ENCODE measurements at regions not wholly inside any gene's neighbourhood (a gene's known extent, or its start where the extent isn't known, plus 50 kb on each side); places are given as distances from the start of the nearest gene placed in this dataset.

DNA sequence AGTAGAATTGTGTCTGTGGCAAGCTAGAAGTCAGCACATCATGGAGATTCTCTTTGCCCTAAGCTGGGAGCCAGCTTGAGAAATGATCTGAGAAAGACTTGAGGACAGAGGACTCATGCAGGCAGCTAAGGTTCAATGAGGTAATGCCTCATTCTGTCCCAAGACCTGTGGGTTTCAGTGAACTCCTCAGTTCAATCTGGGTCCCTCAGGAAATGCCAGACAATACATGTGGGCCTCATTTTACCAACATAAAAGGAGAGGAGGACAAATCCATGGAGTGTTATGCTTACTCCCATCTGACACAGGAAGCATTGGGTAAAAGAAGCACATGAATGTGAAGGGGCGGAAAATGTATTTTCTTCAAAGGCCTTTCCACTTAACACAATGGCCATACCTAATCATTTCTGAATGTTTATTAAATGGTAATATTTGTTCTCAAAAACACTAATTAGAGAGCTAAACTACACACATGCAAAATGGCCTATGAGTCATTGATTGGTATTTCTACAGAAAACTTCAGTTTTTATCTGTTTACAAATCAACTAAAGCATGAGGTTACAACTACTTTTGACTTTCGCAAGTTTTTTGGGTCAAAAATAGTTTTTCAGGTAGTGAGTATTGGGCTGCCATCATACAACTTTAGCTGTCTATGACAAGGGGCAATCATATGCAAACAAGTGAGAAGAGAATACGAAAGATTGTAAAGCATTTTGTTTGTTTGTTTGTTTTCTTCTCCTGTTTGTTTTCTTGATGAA is 205.3 kb downstream of the CHRM2 start:
- TF ChIP-seq, protein P1, sequence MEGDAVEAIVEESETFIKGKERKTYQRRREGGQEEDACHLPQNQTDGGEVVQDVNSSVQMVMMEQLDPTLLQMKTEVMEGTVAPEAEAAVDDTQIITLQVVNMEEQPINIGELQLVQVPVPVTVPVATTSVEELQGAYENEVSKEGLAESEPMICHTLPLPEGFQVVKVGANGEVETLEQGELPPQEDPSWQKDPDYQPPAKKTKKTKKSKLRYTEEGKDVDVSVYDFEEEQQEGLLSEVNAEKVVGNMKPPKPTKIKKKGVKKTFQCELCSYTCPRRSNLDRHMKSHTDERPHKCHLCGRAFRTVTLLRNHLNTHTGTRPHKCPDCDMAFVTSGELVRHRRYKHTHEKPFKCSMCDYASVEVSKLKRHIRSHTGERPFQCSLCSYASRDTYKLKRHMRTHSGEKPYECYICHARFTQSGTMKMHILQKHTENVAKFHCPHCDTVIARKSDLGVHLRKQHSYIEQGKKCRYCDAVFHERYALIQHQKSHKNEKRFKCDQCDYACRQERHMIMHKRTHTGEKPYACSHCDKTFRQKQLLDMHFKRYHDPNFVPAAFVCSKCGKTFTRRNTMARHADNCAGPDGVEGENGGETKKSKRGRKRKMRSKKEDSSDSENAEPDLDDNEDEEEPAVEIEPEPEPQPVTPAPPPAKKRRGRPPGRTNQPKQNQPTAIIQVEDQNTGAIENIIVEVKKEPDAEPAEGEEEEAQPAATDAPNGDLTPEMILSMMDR (IDR thresholded peaks at IDR 0.05; ENCODE audit: low read depth, low read length), result no peak
- no peak for TF ChIP-seq EZH2phosphoT487 (IDR thresholded peaks at IDR 0.05; ENCODE audit: low read depth)

All from OCI-LY3 (cell line).